Upper lobe of left lung (tissue), 4 donors: ENCODE measurements at regions not wholly inside any gene's neighbourhood (a gene's known extent, or its start where the extent isn't known, plus 50 kb on each side); places are given as distances from the start of the nearest gene placed in this dataset.

Experiments used
- CTCF ChIP-seq, 6 experiments: fragments of 450-650 bp in 4 of 6; fragments of 200-600 bp in 2 of 6; sonication (generic) in 2 of 6; IDR thresholded peaks; one replicate each; pipeline ENCODE4 v1.5.1; 2016 to 2019; ENCODE audit warnings: antibody characterized with exemption in 6 of 6
- EP300 ChIP-seq, 4 donors: sonication (generic); formaldehyde crosslinking; IDR thresholded peaks; one replicate each; pipeline ENCODE4 v1.5.1; 2017; ENCODE audit warnings: antibody characterized with exemption in 4 of 4, control low read depth in 2 of 4
- POLR2A ChIP-seq, 4 donors: fragments of 450-650 bp; IDR thresholded peaks; one replicate each; pipeline ENCODE4 v1.5.1; 2016 to 2017; ENCODE audit warnings: antibody characterized with exemption in 4 of 4, mild to moderate bottlenecking in 2 of 4

- TF ChIP-seq CTCF (IDR thresholded peaks at IDR 0.05) (no peak), POLR2A (IDR thresholded peaks at IDR 0.05) (no peak), EP300 (IDR thresholded peaks at IDR 0.05) (no peak)
These were observed 55.3 kb upstream of the CHST9 start for GRCh38 chr18:27240383-27240782.
